ENCODE measurements at regions not wholly inside any gene's neighbourhood (a gene's known extent, or its start where the extent isn't known, plus 50 kb on each side); places are given as distances from the start of the nearest gene placed in this dataset.
"Not testable (repeated sequence)": the region's sequence is repeated elsewhere in the genome, so short reads cannot be mapped to it uniquely, and the experiment has no call there.

GRCh38 chr2:150699218-150699617 lies 211.8 kb upstream of the RND3 start:
- ATAC-seq, result no peak

- no peak for ATAC-seq
Observed at GRCh38 chr2:150698016-150698661, 210.7 kb upstream of the RND3 start.

- no peak for ATAC-seq
Observed at GRCh38 chr2:150697596-150697995, 210.1 kb upstream of the RND3 start.

- no peak for ATAC-seq
Observed at GRCh38 chr2:150695451-150696135, 208.1 kb upstream of the RND3 start.

GRCh38 chr2:150693556-150693955 lies 206.1 kb upstream of the RND3 start:
- ATAC-seq, result no peak

- ATAC-seq, result no peak
Observed at GRCh38 chr2:150690870-150691269, 203.4 kb upstream of the RND3 start.

- no peak for ATAC-seq
Observed at GRCh38 chr2:150690261-150690660, 202.8 kb upstream of the RND3 start.

- no peak for ATAC-seq
Observed at GRCh38 chr2:150689590-150689989, 202.1 kb upstream of the RND3 start.

- ATAC-seq, result no peak
Observed at GRCh38 chr2:150688016-150688415, 200.5 kb upstream of the RND3 start.

- no peak for ATAC-seq
Observed at GRCh38 chr2:150686391-150686790, 198.9 kb upstream of the RND3 start.

GRCh38 chr2:150681120-150681804 lies 193.8 kb upstream of the RND3 start:
- no peak for ATAC-seq

- no peak for ATAC-seq
Observed at GRCh38 chr2:150679456-150680120, 192.1 kb upstream of the RND3 start.

- no peak for ATAC-seq
Observed at GRCh38 chr2:150677551-150677950, 190.1 kb upstream of the RND3 start.

GRCh38 chr2:150676747-150677383 lies 189.4 kb upstream of the RND3 start:
- ATAC-seq, result no peak

GRCh38 chr2:150675807-150676206 lies 188.3 kb upstream of the RND3 start:
- no peak for ATAC-seq

GRCh38 chr2:150674283-150674682 lies 186.8 kb upstream of the RND3 start:
- no peak for ATAC-seq

- ATAC-seq, result no peak
Observed at GRCh38 chr2:150672311-150672710, 184.8 kb upstream of the RND3 start.

GRCh38 chr2:150669492-150669891 lies 182.0 kb upstream of the RND3 start:
- ATAC-seq, result no peak

- not testable (repeated sequence) for ATAC-seq
Observed at GRCh38 chr2:150667039-150667438, 179.6 kb upstream of the RND3 start.

- no peak for ATAC-seq
Observed at GRCh38 chr2:150663143-150663542, 175.7 kb upstream of the RND3 start.

- no peak for ATAC-seq
Observed at GRCh38 chr2:150656002-150656401, 168.5 kb upstream of the RND3 start.

- ATAC-seq, result no peak
Observed at GRCh38 chr2:150653351-150653750, 165.9 kb upstream of the RND3 start.

- no peak for ATAC-seq
Observed at GRCh38 chr2:150647943-150648342, 160.5 kb upstream of the RND3 start.

Measured in activated CD4-positive, CD25-positive, alpha-beta regulatory T cell treated with anti-CD3 and anti-CD28 coated beads, Interleukin-2, amount 50 U/mL, for 24 hours (primary cell).